Adrenal gland (tissue), 5 donors: ENCODE measurements at regions not wholly inside any gene's neighbourhood (a gene's known extent, or its start where the extent isn't known, plus 50 kb on each side); places are given as distances from the start of the nearest gene placed in this dataset.

ENCODE experiments used
- CTCF ChIP-seq, 6 experiments: fragments of 450-650 bp in 4 of 6; fragments of 200-600 bp in 2 of 6; sonication (generic) in 1 of 6; IDR thresholded peaks; 1 replicate in 5 of 6; 2 replicates in 1 of 6; pipeline versions ENCODE4 v1.5.1 to v1.8.0; 2016 to 2021; ENCODE audit warnings: antibody characterized with exemption in 6 of 6, mild to moderate bottlenecking in 2 of 6, moderate library complexity in 1 of 6
- POLR2A ChIP-seq, 2 donors: fragments of 450-650 bp; IDR thresholded peaks; one replicate each; pipeline ENCODE4 v1.6.1; 2017; ENCODE audit warnings: antibody characterized with exemption in 2 of 2, mild to moderate bottlenecking in 2 of 2, moderate library complexity in 1 of 2
- donor health status: DM: no; HTN: no; CAD: no.

GRCh38 chr4:147160908-147161513, 215.3 kb upstream of the TTC29 start:
- TF ChIP-seq CTCF (IDR thresholded peaks at IDR 0.05) (peak; percentile 43 to 65 (median 55)), POLR2A (IDR thresholded peaks at IDR 0.05) (no peak)
